CD4-positive, alpha-beta T cell treated with Interleukin-17A for 4 hours (primary cell): ENCODE measurements at regions not wholly inside any gene's neighbourhood (a gene's known extent, or its start where the extent isn't known, plus 50 kb on each side); places are given as distances from the start of the nearest gene placed in this dataset.
"Not testable (repeated sequence)": the region's sequence is repeated elsewhere in the genome, so short reads cannot be mapped to it uniquely, and the experiment has no call there.

Experiments used
- DNase-seq: peaks from one replicate; pipeline ENCODE4 v3.0.0-alpha.2; 2020; ENCODE audit warnings: mixed read lengths

GRCh38 chr3:22612927-22613326, 590.2 kb upstream of the UBE2E2 start:
- DNase-seq, result no peak

- no peak for DNase-seq
These were observed 587.3 kb upstream of the UBE2E2 start for GRCh38 chr3:22615790-22616189.

- no peak for DNase-seq
These were observed 585.8 kb upstream of the UBE2E2 start for GRCh38 chr3:22617372-22617771.

- DNase-seq, result no peak
These were observed 582.6 kb upstream of the UBE2E2 start for GRCh38 chr3:22620498-22620897.

- DNase-seq, result no peak
These were observed 581.8 kb upstream of the UBE2E2 start for GRCh38 chr3:22621205-22621809.

GRCh38 chr3:22627993-22628499, 575.1 kb upstream of the UBE2E2 start:
- DNase-seq, result no peak

- no peak for DNase-seq
These were observed 570.6 kb upstream of the UBE2E2 start for GRCh38 chr3:22632536-22632935.

- DNase-seq, result no peak
These were observed 568.7 kb upstream of the UBE2E2 start for GRCh38 chr3:22634433-22634832.

GRCh38 chr3:22659651-22660475, 543.3 kb upstream of the UBE2E2 start:
- DNase-seq, result no peak

GRCh38 chr3:22660606-22661005, 542.5 kb upstream of the UBE2E2 start:
- no peak for DNase-seq

GRCh38 chr3:22661121-22661700, 541.9 kb upstream of the UBE2E2 start:
- DNase-seq, result no peak

GRCh38 chr3:22665528-22665927, 537.6 kb upstream of the UBE2E2 start:
- DNase-seq, result no peak

- no peak for DNase-seq
These were observed 536.4 kb upstream of the UBE2E2 start for GRCh38 chr3:22666736-22667135.

- no peak for DNase-seq
These were observed 531.3 kb upstream of the UBE2E2 start for GRCh38 chr3:22671848-22672247.

- DNase-seq, result no peak
These were observed 518.4 kb upstream of the UBE2E2 start for GRCh38 chr3:22684739-22685138.

- DNase-seq, result no peak
These were observed 517.5 kb upstream of the UBE2E2 start for GRCh38 chr3:22685597-22685996.

- no peak for DNase-seq
These were observed 511.7 kb upstream of the UBE2E2 start for GRCh38 chr3:22691407-22691806.

- DNase-seq, result no peak
These were observed 511.1 kb upstream of the UBE2E2 start for GRCh38 chr3:22691856-22692628.

GRCh38 chr3:22700876-22701275, 502.3 kb upstream of the UBE2E2 start:
- no peak for DNase-seq

- no peak for DNase-seq
These were observed 499.0 kb upstream of the UBE2E2 start for GRCh38 chr3:22704166-22704565.

GRCh38 chr3:22704571-22705354, 498.4 kb upstream of the UBE2E2 start:
- DNase-seq, result no peak

- not testable (repeated sequence) for DNase-seq
These were observed 496.2 kb upstream of the UBE2E2 start for GRCh38 chr3:22706922-22707321.
